HCT116 (cell line): ENCODE measurements at regions not wholly inside any gene's neighbourhood (a gene's known extent, or its start where the extent isn't known, plus 50 kb on each side); places are given as distances from the start of the nearest gene placed in this dataset.

ENCODE experiments used
- ATF3 ChIP-seq: IDR thresholded peaks from 2 replicates; pipeline ENCODE4 v1.6.1; 2012
- CTCF ChIP-seq, 3 experiments: fragments of 200-600 bp in 1 of 3; sonication (generic) in 1 of 3; IDR thresholded peaks in 2 of 3; conservative IDR thresholded peaks in 1 of 3; 2 replicates each; pipeline ENCODE4 v1.5.1; 2012 to 2017; ENCODE audit warnings: low read depth in 2 of 3, low read length in 2 of 3, antibody characterized with exemption in 1 of 3, borderline replicate concordance in 1 of 3, control low read depth in 1 of 3, mild to moderate bottlenecking in 1 of 3, mixed read lengths in 1 of 3, mixed run types in 1 of 3, moderate library complexity in 1 of 3; ENCODE audit not compliant: insufficient read depth in 1 of 3
- EGR1 ChIP-seq: IDR thresholded peaks from 2 replicates; pipeline ENCODE4 v1.6.1; 2012; ENCODE audit warnings: low read depth
- EZH2phosphoT487 ChIP-seq: fragments of 200-600 bp; IDR thresholded peaks from 2 replicates; pipeline ENCODE4 v1.6.1; 2018; ENCODE audit warnings: antibody characterized with exemption, borderline replicate concordance
- JUND ChIP-seq: IDR thresholded peaks from 2 replicates; pipeline ENCODE4 v1.6.1; 2012
- MAX ChIP-seq: IDR thresholded peaks from 2 replicates; pipeline ENCODE4 v1.6.1; 2012
- POLR2A ChIP-seq: IDR thresholded peaks from 2 replicates; pipeline ENCODE4 v1.7.0; 2011; ENCODE audit warnings: borderline replicate concordance; ENCODE audit not compliant: insufficient read depth, insufficient read length; ENCODE audit errors: extremely low read depth
- POLR2AphosphoS5 ChIP-seq: IDR thresholded peaks from 2 replicates; pipeline ENCODE4 v1.6.1; 2011; ENCODE audit warnings: mild to moderate bottlenecking, low read depth, low read length, moderate library complexity
- RAD21 ChIP-seq: IDR thresholded peaks from 2 replicates; pipeline ENCODE4 v1.6.1; 2012; ENCODE audit warnings: low read depth, mild to moderate bottlenecking
- REST ChIP-seq: IDR thresholded peaks from 2 replicates; pipeline ENCODE4 v1.6.1; 2012; ENCODE audit warnings: low read depth
- SRF ChIP-seq: IDR thresholded peaks from 2 replicates; pipeline ENCODE4 v1.6.1; 2012; ENCODE audit warnings: low read depth
- YY1 ChIP-seq: IDR thresholded peaks from 2 replicates; pipeline ENCODE4 v1.6.1; 2011; ENCODE audit warnings: low read length, low read depth, moderate library complexity, mild to moderate bottlenecking; ENCODE audit not compliant: insufficient replicate concordance; ENCODE audit errors: extremely low read depth
- ZBTB33 ChIP-seq: IDR thresholded peaks from 2 replicates; pipeline ENCODE4 v1.6.1; 2011; ENCODE audit warnings: mild to moderate bottlenecking, low read length, moderate library complexity; ENCODE audit not compliant: insufficient replicate concordance; ENCODE audit errors: extremely low read depth
- ZFX ChIP-seq: fragments of 450-650 bp; IDR thresholded peaks from 2 replicates; pipeline ENCODE4 v1.6.1; 2017

- TF ChIP-seq ATF3 = no peak
- TF ChIP-seq YY1 = no peak
- no peak for TF ChIP-seq EGR1
- no peak for TF ChIP-seq ZFX
- no peak for TF ChIP-seq CTCF (IDR thresholded peaks at IDR 0.05 in 2 of 3, conservative IDR thresholded peaks at IDR 0.05 in 1 of 3; ENCODE audit: borderline replicate concordance in 1 of 3, insufficient read depth in 1 of 3, low read depth in 2 of 3, low read length in 2 of 3)
- TF ChIP-seq EZH2phosphoT487 = no peak
- TF ChIP-seq REST = no peak
- no peak for TF ChIP-seq SRF
- no peak for TF ChIP-seq POLR2A
- TF ChIP-seq POLR2AphosphoS5 = no peak
- no peak for TF ChIP-seq MAX
- no peak for TF ChIP-seq RAD21
- no peak for TF ChIP-seq ZBTB33
- TF ChIP-seq JUND = no peak
Observed at GRCh38 chr4:125773931-125774330, 459.2 kb downstream of the FAT4 start.
